ENCODE measurements at regions not wholly inside any gene's neighbourhood (a gene's known extent, or its start where the extent isn't known, plus 50 kb on each side); places are given as distances from the start of the nearest gene placed in this dataset.
"Not testable (repeated sequence)": the region's sequence is repeated elsewhere in the genome, so short reads cannot be mapped to it uniquely, and the experiment has no call there.

DNA sequence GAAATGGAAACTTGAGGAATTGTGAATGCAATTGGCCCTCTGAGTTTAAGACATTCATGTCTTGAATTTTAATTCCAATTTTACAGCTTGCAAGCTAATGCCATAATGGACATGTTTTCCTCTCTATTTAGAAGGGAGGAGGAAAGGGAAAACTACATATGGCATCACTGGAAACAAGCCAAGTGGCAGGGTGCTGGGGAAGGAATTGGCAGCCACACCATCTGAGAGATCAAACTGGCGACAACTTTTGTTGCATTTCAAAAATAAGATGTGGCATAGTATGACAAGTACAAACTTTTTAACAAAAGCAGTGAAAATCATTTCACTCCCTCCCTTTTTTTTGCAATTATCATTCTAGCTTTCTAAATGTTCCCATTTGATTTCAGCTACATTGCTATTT lies 615.6 kb downstream of the CENPC start:
- H3K4me3 ChIP-seq (ENCODE audit: low read depth, low read length): no peak overlapping the region
- TF ChIP-seq, protein P1, sequence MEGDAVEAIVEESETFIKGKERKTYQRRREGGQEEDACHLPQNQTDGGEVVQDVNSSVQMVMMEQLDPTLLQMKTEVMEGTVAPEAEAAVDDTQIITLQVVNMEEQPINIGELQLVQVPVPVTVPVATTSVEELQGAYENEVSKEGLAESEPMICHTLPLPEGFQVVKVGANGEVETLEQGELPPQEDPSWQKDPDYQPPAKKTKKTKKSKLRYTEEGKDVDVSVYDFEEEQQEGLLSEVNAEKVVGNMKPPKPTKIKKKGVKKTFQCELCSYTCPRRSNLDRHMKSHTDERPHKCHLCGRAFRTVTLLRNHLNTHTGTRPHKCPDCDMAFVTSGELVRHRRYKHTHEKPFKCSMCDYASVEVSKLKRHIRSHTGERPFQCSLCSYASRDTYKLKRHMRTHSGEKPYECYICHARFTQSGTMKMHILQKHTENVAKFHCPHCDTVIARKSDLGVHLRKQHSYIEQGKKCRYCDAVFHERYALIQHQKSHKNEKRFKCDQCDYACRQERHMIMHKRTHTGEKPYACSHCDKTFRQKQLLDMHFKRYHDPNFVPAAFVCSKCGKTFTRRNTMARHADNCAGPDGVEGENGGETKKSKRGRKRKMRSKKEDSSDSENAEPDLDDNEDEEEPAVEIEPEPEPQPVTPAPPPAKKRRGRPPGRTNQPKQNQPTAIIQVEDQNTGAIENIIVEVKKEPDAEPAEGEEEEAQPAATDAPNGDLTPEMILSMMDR (conservative IDR thresholded peaks at IDR 0.05; ENCODE audit: low read depth, low read length): no peak
- no peak for DNase-seq (ENCODE audit: low read depth)

GRCh38 chr4:66928881-66929280 lies 616.4 kb downstream of the CENPC start:
- not testable (repeated sequence) for DNase-seq (ENCODE audit: low read depth); H3K4me3 ChIP-seq (ENCODE audit: low read depth, low read length)

DNA sequence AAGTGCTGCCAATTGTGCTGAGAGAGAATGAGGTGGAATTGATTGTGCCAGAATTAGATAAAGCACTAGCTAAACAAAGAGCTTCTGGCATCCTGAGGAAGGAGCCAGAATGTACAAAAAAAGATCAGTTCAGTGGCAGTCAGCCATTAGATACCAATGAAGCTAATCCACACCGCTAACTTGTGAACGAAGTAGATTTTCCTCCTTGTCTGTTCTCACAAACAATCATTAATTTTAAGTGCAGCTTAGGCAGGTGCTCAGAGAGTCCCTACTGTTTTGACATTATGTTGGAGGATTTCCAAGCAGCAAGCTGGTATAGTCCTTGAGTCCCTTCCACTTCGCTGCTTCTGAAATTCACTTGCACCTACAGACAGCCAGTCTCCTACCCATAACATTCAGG lies 617.4 kb downstream of the CENPC start:
- no peak for DNase-seq (ENCODE audit: low read depth)
- H3K4me3 ChIP-seq (ENCODE audit: low read depth, low read length): no peak overlapping the region
- TF ChIP-seq, protein P1 (conservative IDR thresholded peaks at IDR 0.05; ENCODE audit: low read depth, low read length): no peak

- DNase-seq (ENCODE audit: low read depth): no peak
- TF ChIP-seq, protein P1 (conservative IDR thresholded peaks at IDR 0.05; ENCODE audit: low read depth, low read length): no peak
- no peak overlapping the region for H3K4me3 ChIP-seq (ENCODE audit: low read depth, low read length)
These were observed 618.6 kb downstream of the CENPC start for GRCh38 chr4:66926687-66927086.

DNA sequence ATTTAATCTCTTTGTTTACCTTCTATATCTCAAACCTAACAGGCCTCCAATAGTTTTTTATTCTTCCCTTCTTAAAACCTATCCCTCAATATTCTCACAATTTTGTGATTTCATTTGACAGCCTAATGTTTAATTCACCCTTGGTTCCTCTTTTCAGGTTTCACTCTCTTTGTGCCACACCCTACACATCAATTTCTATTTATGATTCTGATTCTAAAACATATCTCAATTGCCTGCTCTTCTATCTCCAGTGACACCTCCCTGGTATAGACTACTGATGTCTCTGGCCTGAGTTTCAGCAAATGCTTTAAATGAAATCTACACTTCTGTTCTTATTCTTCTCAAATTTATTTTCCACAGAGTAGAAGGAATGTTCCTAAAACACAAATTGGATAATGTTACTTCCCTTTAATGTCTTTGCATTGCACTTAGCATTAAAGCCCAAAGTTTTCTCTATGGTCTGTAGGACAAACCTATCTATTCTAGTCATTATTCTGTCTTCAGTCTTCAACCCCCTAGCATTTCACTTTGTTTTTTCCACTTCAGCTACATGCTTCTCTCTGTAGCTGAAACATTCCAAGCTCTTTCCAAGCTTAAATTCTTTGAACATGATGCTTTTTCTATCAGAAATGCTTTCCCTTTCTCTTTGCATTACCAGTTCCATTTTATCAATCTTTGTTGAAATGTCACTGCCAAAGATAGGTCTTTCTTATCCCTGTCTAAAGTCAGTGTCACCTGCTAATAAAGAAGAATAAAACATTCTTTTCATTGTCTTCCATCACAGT lies 622.0 kb downstream of the CENPC start:
- H3K4me3 ChIP-seq (ENCODE audit: low read depth, low read length): no peak overlapping the region

GRCh38 chr4:66921433-66921832 lies 623.9 kb downstream of the CENPC start:
- TF ChIP-seq, protein P1 (conservative IDR thresholded peaks at IDR 0.05; ENCODE audit: low read depth, low read length): no peak
- H3K4me3 ChIP-seq (ENCODE audit: low read depth, low read length): no peak overlapping the region
- DNase-seq (ENCODE audit: low read depth): no peak

More for the DNA sequence above, 622.0 kb downstream of the CENPC start:
- TF ChIP-seq, protein P1 (conservative IDR thresholded peaks at IDR 0.05; ENCODE audit: low read depth, low read length): no peak
- no peak for DNase-seq (ENCODE audit: low read depth)

DNA sequence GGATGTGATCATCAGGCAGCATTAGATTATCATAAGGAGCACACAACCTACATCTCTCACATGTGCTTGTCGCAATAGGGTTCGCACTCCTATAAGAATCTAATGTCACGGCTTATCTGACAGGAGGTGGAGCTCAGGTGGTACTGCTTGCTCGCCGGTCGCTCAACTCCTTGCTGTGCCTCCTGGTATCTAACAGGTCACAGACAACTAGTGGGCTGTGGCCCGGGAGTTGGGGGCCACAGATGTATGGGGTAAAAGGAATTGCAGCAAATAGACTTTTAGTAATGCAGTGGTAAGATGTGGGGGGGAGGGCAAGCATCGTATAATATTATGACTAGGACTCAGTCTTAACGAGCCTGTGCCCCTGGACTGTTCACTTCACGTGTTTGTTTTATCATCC lies 624.8 kb downstream of the CENPC start:
- TF ChIP-seq, protein P1 (conservative IDR thresholded peaks at IDR 0.05; ENCODE audit: low read depth, low read length): no peak
- no peak overlapping the region for H3K4me3 ChIP-seq (ENCODE audit: low read depth, low read length)
- DNase-seq (ENCODE audit: low read depth): no peak
